Mesodermal cell (in vitro differentiated cells): ENCODE measurements at regions not wholly inside any gene's neighbourhood (a gene's known extent, or its start where the extent isn't known, plus 50 kb on each side); places are given as distances from the start of the nearest gene placed in this dataset.

ENCODE experiments used
- H3K27ac ChIP-seq: 2 replicates; pipeline ENCODE4 v1.7.0; 2013; ENCODE audit warnings: mild to moderate bottlenecking, low read depth, low read length, moderate library complexity; ENCODE audit not compliant: severe bottlenecking
- H3K36me3 ChIP-seq: 2 replicates; pipeline ENCODE4 v1.7.1; 2013; ENCODE audit warnings: mild to moderate bottlenecking, low read length, moderate library complexity; ENCODE audit not compliant: control insufficient read depth, insufficient read depth
- H3K4me1 ChIP-seq: one replicate; pipeline ENCODE4 v1.7.1; 2013; ENCODE audit warnings: mild to moderate bottlenecking, low read length; ENCODE audit not compliant: insufficient read depth, control insufficient read depth, poor library complexity, severe bottlenecking
- H3K4me3 ChIP-seq: 2 replicates; pipeline ENCODE4 v1.7.0; 2013; ENCODE audit warnings: low read length, control low read depth, mild to moderate bottlenecking; ENCODE audit not compliant: insufficient read depth, poor library complexity, severe bottlenecking; ENCODE audit errors: extremely low read depth
- H3K9me3 ChIP-seq: 2 replicates; pipeline ENCODE4 v1.7.1; 2013; ENCODE audit warnings: mild to moderate bottlenecking, low read length, moderate library complexity; ENCODE audit not compliant: control insufficient read depth
- WGBS, 2 experiments: methylation state at CpG; one replicate each; pipeline ENCODE4 v1.1.5; 2013; ENCODE audit warnings: missing lambda C conversion rate in 2 of 2; ENCODE audit not compliant: insufficient coverage in 2 of 2; 5-methylcytosine and 5-hydroxymethylcytosine counted together

- Histone ChIP-seq H3K36me3 (no peaks in the 10 kb centered on the region), H3K4me1 (no peaks in the 10 kb centered on the region), H3K27ac (no peak overlapping the region), H3K4me3 (no peak overlapping the region), H3K9me3 (no peaks in the 10 kb centered on the region)
- no CpG with 5 or more reads among the region's 1 CpG for WGBS, 2 experiments
Observed at GRCh38 chr14:80344208-80344607, 132.9 kb upstream of the DIO2 start.

- WGBS, 2 experiments: 91 to 100% methylated on average over 2 of the region's 2 CpGs
- H3K27ac ChIP-seq: no peak overlapping the region
- H3K4me1 ChIP-seq: peaks cover 2% of the 10 kb centered on the region
- no peaks in the 10 kb centered on the region for H3K36me3 ChIP-seq
- no peaks in the 10 kb centered on the region for H3K9me3 ChIP-seq
- H3K4me3 ChIP-seq: no peak overlapping the region
Observed at GRCh38 chr14:80336608-80337106, 125.4 kb upstream of the DIO2 start.

- no peaks in the 10 kb centered on the region for H3K4me1 ChIP-seq
- no peak overlapping the region for H3K4me3 ChIP-seq
- H3K9me3 ChIP-seq: no peaks in the 10 kb centered on the region
- no peak overlapping the region for H3K27ac ChIP-seq
- no peaks in the 10 kb centered on the region for H3K36me3 ChIP-seq
- 80% methylated on average over 1 of the region's 1 CpG; no CpG with 5 or more reads in 1 of the 2 experiments for WGBS, 2 experiments
Observed at GRCh38 chr14:80325688-80326087, 114.4 kb upstream of the DIO2 start.

DNA sequence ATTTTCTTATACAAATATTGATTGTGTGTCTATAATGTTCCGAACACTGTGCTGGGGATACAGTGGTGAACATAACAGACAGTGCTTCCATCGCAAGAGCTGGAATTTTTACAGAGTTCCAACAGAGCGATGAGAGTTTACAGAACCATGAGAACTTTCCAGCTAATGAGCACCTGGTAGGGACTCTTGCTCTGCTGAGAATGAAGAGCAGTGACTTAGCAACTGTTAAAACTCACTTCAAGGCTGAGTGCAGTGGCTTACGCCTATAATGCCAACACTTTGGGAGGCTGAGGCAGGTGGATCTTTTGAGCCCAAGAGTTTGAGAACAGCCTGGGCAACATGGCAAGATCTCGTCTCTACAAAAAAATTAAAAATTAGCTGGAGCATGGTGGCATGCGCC lies 113.8 kb upstream of the DIO2 start:
- 97 to 98% methylated on average over 5 to 6 of the region's 6 CpGs for WGBS, 2 experiments
- Histone ChIP-seq H3K9me3 (no peaks in the 10 kb centered on the region), H3K4me1 (no peaks in the 10 kb centered on the region), H3K27ac (no peak overlapping the region), H3K36me3 (no peaks in the 10 kb centered on the region), H3K4me3 (no peak overlapping the region)

- H3K4me1 ChIP-seq: no peaks in the 10 kb centered on the region
- no peak overlapping the region for H3K4me3 ChIP-seq
- H3K27ac ChIP-seq: no peak overlapping the region
- WGBS, 2 experiments: 100% methylated on average over 1 of the region's 3 CpGs; no CpG with 5 or more reads in 1 of the 2 experiments
- H3K36me3 ChIP-seq: no peaks in the 10 kb centered on the region
- H3K9me3 ChIP-seq: no peaks in the 10 kb centered on the region
Observed at GRCh38 chr14:80324649-80325048, 113.3 kb upstream of the DIO2 start.

- WGBS, 2 experiments: no CpG with 5 or more reads among the region's 2 CpGs
- no peaks in the 10 kb centered on the region for H3K4me1 ChIP-seq
- no peak overlapping the region for H3K27ac ChIP-seq
- H3K36me3 ChIP-seq: no peaks in the 10 kb centered on the region
- no peaks in the 10 kb centered on the region for H3K9me3 ChIP-seq
- H3K4me3 ChIP-seq: no peak overlapping the region
Observed at GRCh38 chr14:80323038-80323665, 111.8 kb upstream of the DIO2 start.

- no peaks in the 10 kb centered on the region for H3K36me3 ChIP-seq
- H3K4me1 ChIP-seq: peaks cover 8% of the 10 kb centered on the region
- H3K9me3 ChIP-seq: no peaks in the 10 kb centered on the region
- WGBS, 2 experiments: 78 to 100% methylated on average over 1 of the region's 3 CpGs
- no peak overlapping the region for H3K4me3 ChIP-seq
- no peak overlapping the region for H3K27ac ChIP-seq
Observed at GRCh38 chr14:80316441-80316840, 105.1 kb upstream of the DIO2 start.

DNA sequence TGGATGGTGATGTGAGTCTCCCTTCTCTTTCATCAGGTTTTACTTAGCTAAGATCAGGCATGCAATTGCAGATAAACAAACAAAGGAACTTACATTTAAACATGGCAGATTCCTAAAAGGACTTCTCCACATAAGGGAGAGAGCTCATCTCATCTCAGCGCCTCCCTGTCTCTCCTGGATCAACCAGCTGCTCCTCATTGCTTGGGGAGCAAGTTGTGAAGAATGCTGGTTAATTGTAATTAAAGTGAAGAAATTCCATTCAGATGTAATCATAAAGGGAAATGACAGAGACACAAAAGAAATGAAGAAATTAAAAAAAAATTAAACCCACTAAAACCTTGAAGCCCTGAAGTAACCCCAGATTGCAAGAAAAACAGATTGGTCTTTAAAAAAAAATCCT lies 104.4 kb upstream of the DIO2 start:
- Histone ChIP-seq H3K36me3 (no peaks in the 10 kb centered on the region), H3K9me3 (no peaks in the 10 kb centered on the region), H3K4me1 (peaks cover 16% of the 10 kb centered on the region), H3K27ac (no peak overlapping the region), H3K4me3 (no peak overlapping the region)
- WGBS, 2 experiments: no CpG with 5 or more reads among the region's 1 CpG

GRCh38 chr14:80313806-80314205 lies 102.5 kb upstream of the DIO2 start:
- Histone ChIP-seq H3K4me1 (peaks cover 17% of the 10 kb centered on the region), H3K36me3 (no peaks in the 10 kb centered on the region), H3K4me3 (no peak overlapping the region), H3K27ac (no peak overlapping the region), H3K9me3 (no peaks in the 10 kb centered on the region)

- no peak overlapping the region for H3K27ac ChIP-seq
- no peaks in the 10 kb centered on the region for H3K9me3 ChIP-seq
- H3K4me1 ChIP-seq: peaks cover 17% of the 10 kb centered on the region
- H3K4me3 ChIP-seq: no peak overlapping the region
- H3K36me3 ChIP-seq: no peaks in the 10 kb centered on the region
- 95% methylated on average over 2 of the region's 5 CpGs; no CpG with 5 or more reads in 1 of the 2 experiments for WGBS, 2 experiments
Observed at GRCh38 chr14:80310938-80311750, 99.8 kb upstream of the DIO2 start.
